Dermis microvascular lymphatic vessel endothelial cell (primary cell): ENCODE measurements at regions not wholly inside any gene's neighbourhood (a gene's known extent, or its start where the extent isn't known, plus 50 kb on each side); places are given as distances from the start of the nearest gene placed in this dataset.
"Not testable (repeated sequence)": the region's sequence is repeated elsewhere in the genome, so short reads cannot be mapped to it uniquely, and the experiment has no call there.

Experiments
- DNase-seq, 2 donors: peaks; one replicate each; pipeline versions ENCODE4 v3.0.0 to v3.0.0-alpha.2; 2010; ENCODE audit warnings: low read depth in 2 of 2

DNA sequence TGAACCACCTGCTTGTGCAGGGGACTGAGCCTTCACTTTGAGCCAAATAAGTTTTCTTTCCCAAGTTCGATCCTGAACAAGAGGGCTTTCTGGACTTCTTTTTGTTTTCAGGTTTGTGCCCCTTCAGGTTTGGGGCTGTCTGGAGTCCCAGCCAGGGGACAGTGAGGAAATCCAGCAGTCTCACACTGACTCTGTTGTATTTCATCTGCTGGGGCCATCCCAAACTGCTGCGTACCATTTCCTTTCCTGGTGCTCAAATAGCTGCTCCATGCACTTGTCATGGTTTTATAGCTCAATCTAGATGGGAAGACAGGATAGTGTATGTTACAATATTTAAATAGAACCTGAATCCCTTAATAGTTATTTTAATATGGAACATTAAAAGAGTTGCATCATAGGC, 66.3 kb upstream of the IGLL5 start:
- DNase-seq, result no peak

- DNase-seq, result no peak
Observed at GRCh38 chr22:22822106-22822505, 65.5 kb upstream of the IGLL5 start.

DNA sequence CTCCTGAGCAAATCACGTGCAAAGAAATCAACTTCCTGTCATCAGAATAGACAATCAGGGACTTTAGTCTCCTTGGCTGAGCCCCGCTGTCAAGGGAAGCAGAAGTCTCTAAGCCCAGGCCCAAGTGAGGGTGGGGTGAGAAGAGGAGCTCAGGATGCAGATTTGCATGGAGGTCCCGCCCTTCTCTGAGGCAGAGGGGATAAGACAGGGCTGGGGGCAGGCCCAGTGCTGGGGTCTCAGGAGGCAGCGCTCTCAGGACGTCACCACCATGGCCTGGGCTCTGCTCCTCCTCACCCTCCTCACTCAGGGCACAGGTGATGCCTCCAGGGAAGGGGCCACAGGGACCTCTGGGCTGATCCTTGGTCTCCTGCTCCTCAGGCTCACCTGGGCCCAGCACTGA, 65.1 kb upstream of the IGLL5 start:
- DNase-seq, result not testable (repeated sequence)

GRCh38 chr22:22823131-22823810, 64.3 kb upstream of the IGLL5 start:
- DNase-seq, result no peak

DNA sequence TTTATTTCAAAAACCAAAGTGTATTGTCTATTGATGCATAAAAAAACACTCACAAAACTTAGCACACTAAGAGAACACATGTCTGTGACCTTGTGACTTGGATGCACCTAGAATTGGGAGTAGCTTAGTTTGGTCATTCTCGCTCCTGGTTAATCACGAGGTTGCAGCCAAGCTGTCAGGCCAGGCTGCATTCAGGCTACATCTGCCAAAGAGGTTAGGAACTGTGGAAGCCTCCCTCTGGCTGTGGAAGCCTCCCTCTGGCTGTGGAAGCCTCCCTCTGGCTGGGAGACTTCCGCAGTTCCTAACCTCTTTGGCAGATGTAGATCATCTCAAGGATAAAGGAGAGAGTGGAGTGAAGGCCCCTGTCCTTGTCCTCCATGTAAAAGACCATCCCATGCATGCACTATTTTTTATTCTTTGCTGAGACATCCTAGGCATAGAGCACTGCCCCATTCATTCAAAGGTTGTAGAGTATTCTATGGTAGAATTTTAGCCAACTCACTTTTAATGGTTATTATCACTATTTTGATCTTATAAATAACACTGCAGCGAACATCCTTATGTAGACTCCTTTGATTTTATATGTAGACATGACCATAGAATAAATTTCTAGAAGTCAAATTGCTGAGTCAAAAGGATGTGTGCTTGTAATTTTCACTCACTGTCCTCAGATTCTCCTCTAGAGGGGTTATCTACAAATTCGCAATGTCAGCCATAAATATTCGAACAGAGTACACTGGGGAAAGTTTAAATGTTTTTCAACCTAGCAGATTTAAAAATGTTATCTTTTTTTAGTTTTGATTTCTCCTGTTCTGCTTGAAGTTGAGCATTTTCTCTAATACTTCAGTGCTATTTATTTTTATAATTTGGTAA, 63.0 kb upstream of the IGLL5 start:
- DNase-seq, result no peak

- DNase-seq, result no peak
Observed at GRCh38 chr22:22825213-22825593, 62.4 kb upstream of the IGLL5 start.

DNA sequence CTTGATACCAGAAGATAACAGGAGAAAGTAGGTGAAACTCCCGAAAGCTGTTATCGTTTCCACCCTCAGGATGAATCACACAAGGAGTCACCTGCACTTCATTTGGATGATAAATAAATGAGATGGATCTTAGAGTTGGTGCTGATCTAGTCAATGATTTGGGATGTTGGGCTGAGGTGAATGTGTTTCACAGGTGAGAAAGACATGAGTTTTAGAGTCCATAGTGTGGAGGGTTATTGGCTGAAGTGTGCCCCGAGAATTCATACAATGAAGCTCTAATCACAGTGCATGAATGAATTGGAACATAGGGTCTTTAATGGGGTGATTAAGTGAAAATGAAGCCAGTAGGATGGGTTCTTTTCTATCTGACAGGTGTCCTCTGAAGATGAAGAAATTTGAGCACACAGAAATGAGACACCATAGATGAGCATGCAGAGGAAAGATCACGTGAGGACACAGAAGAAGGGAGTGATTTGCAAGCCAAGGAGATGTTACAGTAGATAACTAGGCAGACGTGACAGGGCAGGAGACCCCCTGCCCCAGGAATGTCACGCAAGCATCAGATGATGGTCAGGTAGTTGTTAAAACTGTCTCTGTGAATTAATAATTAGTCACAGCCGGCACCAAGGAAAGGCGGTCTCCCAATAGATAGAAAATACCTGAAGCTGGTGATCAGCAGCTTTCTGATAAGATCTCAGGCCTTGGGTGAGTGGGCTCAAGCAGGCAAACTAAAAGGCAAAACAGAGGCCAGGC, 60.3 kb upstream of the IGLL5 start:
- DNase-seq, result no peak

DNA sequence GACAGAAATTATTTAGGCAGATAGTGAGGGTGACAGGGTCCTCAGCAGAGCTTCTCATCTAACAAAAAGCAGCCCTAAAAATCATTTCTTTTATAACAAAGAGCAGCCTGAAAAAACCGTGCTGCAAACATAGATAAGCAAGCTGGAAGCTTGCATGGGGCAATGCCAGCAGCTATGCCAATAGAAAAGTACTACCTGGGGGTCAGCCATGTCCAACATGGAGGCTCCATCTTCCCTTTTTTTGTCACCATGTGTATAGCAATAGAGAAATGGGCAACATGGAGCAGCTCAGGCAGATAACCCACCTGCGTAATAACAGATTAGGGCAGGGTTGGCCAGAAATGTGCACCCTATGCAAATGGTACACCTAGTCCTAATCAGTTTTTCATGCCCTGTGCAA, 57.4 kb upstream of the IGLL5 start:
- no peak for DNase-seq

- DNase-seq, result no peak
Observed at GRCh38 chr22:22830957-22831688, 56.5 kb upstream of the IGLL5 start.

DNA sequence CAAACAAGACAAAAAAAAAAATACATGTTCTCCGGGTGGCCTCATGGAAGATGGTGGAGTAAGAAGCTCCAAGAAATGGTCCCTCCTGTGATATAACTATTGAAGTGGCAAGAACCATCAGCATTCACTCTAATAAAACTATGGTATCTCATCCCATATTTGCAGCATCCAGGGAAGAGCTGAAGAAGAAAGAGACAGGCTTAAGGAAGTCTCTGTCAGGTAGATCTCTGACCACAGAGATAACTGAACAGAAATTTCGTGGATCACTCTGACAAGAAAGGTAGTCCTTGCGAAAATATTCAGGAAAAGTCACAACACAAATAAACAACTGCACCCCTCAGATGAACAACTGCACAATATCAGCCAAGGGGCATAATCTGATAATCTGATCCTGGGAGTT, 54.6 kb upstream of the IGLL5 start:
- DNase-seq, result no peak

GRCh38 chr22:22833488-22833887, 54.1 kb upstream of the IGLL5 start:
- DNase-seq, result no peak

DNA sequence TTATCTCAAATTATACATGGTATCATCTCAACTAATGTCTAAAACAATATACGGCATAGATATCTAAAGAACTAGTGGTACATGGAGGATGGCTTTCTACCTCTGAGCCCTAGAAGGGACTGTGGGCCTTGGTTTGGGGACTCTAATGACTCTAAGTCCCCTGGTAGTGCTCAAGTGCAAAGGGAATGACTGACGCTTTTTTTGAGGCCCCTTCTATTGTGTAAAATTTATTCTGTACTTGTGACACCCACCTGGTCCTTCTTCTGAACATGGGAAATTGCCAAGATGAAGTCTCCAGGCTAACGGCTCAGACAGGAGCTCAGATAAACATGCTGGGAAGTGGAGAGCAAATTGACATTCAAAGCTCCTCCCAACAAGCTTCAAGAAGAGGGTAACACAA, 53.4 kb upstream of the IGLL5 start:
- DNase-seq, result no peak

DNA sequence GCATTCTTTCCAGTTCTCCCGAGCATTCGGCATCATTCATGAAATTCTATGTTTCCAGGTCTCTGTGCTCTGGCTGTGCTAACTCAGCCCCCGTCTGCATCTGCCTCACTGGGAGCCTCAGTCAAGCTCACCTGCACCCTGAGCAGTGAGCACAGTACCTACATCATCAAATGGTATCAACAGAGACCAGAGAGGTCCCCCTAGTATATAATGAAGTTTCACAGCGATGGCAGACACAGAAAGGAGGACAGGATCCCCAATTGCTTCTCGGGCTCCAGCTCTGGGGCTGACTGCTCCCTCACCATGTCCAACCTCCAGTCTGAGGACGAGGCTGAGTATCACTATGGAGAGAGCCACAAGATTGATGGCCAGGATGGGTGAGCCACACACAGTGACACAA, 52.8 kb upstream of the IGLL5 start:
- no peak for DNase-seq

- DNase-seq, result no peak
Observed at GRCh38 chr22:22835242-22835641, 52.4 kb upstream of the IGLL5 start.

GRCh38 chr22:22835771-22836291, 51.8 kb upstream of the IGLL5 start:
- DNase-seq, result no peak

- no peak for DNase-seq
Observed at GRCh38 chr22:22836635-22837034, 51.0 kb upstream of the IGLL5 start.
